Spleen (tissue), 7 donors: ENCODE measurements at regions not wholly inside any gene's neighbourhood (a gene's known extent, or its start where the extent isn't known, plus 50 kb on each side); places are given as distances from the start of the nearest gene placed in this dataset.

Experiments used
- POLR2A ChIP-seq, 3 donors: fragments of 450-650 bp; IDR thresholded peaks; one replicate each; pipeline ENCODE4 v1.5.1; 2017; ENCODE audit warnings: antibody characterized with exemption in 3 of 3, mild to moderate bottlenecking in 1 of 3
- TF ChIP-seq, protein P1 (sequence below), 11 experiments: fragments of 200-600 bp in 7 of 11; fragments of 450-650 bp in 4 of 11; sonication (generic) in 4 of 11; IDR thresholded peaks in 8 of 11; conservative IDR thresholded peaks in 3 of 11; 1 replicate in 7 of 11; 2 replicates in 4 of 11; pipeline versions ENCODE4 v1.4.0 to v1.8.0; 2016 to 2021; ENCODE audit warnings: antibody characterized with exemption in 11 of 11, inconsistent platforms in 4 of 11, mild to moderate bottlenecking in 1 of 11
- donor health status: DM: no; HTN: no; CAD: no; lungs with moderate emphysema.
- donor health status: DM: no; HTN: no; CAD: no.
- donor health status: DM: no; HTN: no; CAD: no.

DNA sequence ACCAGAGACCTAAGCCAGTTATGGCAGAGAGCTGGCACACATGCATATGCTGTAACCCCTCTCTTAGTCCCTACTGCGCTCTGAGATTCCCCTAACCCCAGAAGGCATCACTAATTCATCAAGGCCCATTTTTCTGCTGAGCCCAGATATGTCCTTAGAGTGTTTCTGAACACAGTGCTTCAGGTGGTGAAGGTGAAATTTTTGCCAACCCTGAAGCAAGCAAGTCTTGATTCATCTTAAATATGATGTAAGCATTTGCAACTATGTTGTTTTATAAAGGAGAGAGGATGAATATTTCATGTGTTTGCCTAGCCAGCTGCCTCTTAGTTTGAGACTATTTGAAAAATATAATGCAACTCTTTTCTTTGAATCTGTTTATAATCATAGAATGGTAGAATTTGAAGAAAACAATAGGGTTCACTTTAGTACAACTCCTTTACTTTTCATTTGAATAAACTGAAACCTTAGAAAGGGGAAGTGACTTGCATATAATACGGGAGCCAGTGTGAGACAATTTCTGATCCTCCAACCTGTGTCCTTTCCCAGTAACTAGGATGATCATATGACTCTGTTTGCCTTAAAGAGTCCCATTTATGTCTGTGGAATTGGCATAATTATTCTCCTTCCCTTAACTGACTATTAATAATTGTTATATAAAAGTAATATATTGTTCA is 194.3 kb upstream of the MTNR1B start:
- TF ChIP-seq POLR2A (IDR thresholded peaks at IDR 0.05): no peak
- TF ChIP-seq, protein P1, sequence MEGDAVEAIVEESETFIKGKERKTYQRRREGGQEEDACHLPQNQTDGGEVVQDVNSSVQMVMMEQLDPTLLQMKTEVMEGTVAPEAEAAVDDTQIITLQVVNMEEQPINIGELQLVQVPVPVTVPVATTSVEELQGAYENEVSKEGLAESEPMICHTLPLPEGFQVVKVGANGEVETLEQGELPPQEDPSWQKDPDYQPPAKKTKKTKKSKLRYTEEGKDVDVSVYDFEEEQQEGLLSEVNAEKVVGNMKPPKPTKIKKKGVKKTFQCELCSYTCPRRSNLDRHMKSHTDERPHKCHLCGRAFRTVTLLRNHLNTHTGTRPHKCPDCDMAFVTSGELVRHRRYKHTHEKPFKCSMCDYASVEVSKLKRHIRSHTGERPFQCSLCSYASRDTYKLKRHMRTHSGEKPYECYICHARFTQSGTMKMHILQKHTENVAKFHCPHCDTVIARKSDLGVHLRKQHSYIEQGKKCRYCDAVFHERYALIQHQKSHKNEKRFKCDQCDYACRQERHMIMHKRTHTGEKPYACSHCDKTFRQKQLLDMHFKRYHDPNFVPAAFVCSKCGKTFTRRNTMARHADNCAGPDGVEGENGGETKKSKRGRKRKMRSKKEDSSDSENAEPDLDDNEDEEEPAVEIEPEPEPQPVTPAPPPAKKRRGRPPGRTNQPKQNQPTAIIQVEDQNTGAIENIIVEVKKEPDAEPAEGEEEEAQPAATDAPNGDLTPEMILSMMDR (IDR thresholded peaks at IDR 0.05 in 8 of 11, conservative IDR thresholded peaks at IDR 0.05 in 3 of 11): no peak
